Prostate gland (tissue), 2 donors: ENCODE measurements at regions not wholly inside any gene's neighbourhood (a gene's known extent, or its start where the extent isn't known, plus 50 kb on each side); places are given as distances from the start of the nearest gene placed in this dataset.
"Not testable (repeated sequence)": the region's sequence is repeated elsewhere in the genome, so short reads cannot be mapped to it uniquely, and the experiment has no call there.

Experiments
- DNase-seq: peaks from one replicate; pipeline ENCODE4 v3.0.0-alpha.2; 2019; ENCODE audit warnings: low spot score
- H3K27ac ChIP-seq, 2 donors: fragments of 200-600 bp; sonication (generic); 2 replicates each; pipeline ENCODE4 v1.5.1; 2017 to 2019
- H3K27me3 ChIP-seq: fragments of 200-600 bp; sonication (generic); replicated peaks from 2 replicates; pipeline ENCODE4 v1.5.1; 2019; ENCODE audit not compliant: insufficient read depth
- H3K36me3 ChIP-seq, 2 donors: fragments of 200-600 bp; sonication (generic); 1 replicate in 1 of 2; 2 replicates in 1 of 2; pipeline versions ENCODE4 v1.5.1 to v1.8.1; 2017 to 2019
- H3K4me1 ChIP-seq: fragments of 200-600 bp; sonication (generic); replicated peaks from 2 replicates; pipeline ENCODE4 v1.5.1; 2019
- H3K4me3 ChIP-seq, 2 donors: fragments of 200-600 bp; sonication (generic); 2 replicates each; pipeline ENCODE4 v1.5.1; 2017 to 2019
- H3K9me3 ChIP-seq: fragments of 200-600 bp; sonication (generic); 2 replicates; pipeline ENCODE4 v1.5.1; 2017
- POLR2A ChIP-seq: fragments of 450-650 bp; IDR thresholded peaks from one replicate; pipeline ENCODE4 v1.6.1; 2016; ENCODE audit warnings: antibody characterized with exemption, mild to moderate bottlenecking
- POLR2AphosphoS5 ChIP-seq: sonication (generic); formaldehyde crosslinking; IDR thresholded peaks from one replicate; pipeline ENCODE4 v1.6.1; 2017; ENCODE audit warnings: antibody characterized with exemption
- WGBS: methylation state at CpG from one replicate; pipeline ENCODE4 v1.1.5; 2018; 5-methylcytosine and 5-hydroxymethylcytosine counted together
- intact Hi-C: fragments of 100-400 bp; cut with DNase I; formaldehyde crosslinking; loops from one replicate; pipeline ENCODE4 v1.14.2; 2022
- TF ChIP-seq, protein P1 (sequence below), 4 experiments: fragments of 200-600 bp in 2 of 4; fragments of 450-650 bp in 2 of 4; sonication (generic) in 2 of 4; IDR thresholded peaks; 1 replicate in 3 of 4; 2 replicates in 1 of 4; pipeline ENCODE4 v1.5.1; 2016 to 2019; ENCODE audit warnings: antibody characterized with exemption in 4 of 4, mild to moderate bottlenecking in 2 of 4, moderate library complexity in 2 of 4

DNA sequence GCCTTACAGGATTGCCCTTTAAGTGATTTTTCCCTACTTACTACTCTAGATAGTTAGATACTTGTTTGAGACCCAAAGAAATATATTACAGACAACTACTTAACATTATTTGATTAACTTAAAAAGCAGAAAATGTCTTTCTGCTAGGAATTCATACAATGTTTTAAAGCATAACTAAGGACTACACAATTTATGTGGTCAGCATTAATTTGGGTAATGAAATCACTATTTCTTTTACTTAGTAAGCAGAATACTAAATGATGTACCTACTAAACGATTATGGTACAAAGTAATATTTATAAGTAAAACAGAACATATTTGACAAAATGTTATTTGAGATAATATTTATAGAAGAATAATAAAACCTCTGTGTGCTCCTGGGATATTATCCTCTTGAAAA, 371.9 kb upstream of the ARRDC3 start:
- TF ChIP-seq POLR2A (no peak), POLR2AphosphoS5 (no peak)
- TF ChIP-seq, protein P1, sequence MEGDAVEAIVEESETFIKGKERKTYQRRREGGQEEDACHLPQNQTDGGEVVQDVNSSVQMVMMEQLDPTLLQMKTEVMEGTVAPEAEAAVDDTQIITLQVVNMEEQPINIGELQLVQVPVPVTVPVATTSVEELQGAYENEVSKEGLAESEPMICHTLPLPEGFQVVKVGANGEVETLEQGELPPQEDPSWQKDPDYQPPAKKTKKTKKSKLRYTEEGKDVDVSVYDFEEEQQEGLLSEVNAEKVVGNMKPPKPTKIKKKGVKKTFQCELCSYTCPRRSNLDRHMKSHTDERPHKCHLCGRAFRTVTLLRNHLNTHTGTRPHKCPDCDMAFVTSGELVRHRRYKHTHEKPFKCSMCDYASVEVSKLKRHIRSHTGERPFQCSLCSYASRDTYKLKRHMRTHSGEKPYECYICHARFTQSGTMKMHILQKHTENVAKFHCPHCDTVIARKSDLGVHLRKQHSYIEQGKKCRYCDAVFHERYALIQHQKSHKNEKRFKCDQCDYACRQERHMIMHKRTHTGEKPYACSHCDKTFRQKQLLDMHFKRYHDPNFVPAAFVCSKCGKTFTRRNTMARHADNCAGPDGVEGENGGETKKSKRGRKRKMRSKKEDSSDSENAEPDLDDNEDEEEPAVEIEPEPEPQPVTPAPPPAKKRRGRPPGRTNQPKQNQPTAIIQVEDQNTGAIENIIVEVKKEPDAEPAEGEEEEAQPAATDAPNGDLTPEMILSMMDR (IDR thresholded peaks at IDR 0.05): no peak
- DNase-seq: no peak
- Histone ChIP-seq H3K4me3 (no peak overlapping the region), H3K9me3 (no peaks in the 10 kb centered on the region), H3K36me3 (no peaks in the 10 kb centered on the region), H3K27ac (no peak overlapping the region), H3K4me1 (no peaks in the 10 kb centered on the region), H3K27me3 (no peaks in the 10 kb centered on the region)
- 47% methylated on average over 1 of the region's 1 CpG for WGBS
- intact Hi-C loops: no loop called here

DNA sequence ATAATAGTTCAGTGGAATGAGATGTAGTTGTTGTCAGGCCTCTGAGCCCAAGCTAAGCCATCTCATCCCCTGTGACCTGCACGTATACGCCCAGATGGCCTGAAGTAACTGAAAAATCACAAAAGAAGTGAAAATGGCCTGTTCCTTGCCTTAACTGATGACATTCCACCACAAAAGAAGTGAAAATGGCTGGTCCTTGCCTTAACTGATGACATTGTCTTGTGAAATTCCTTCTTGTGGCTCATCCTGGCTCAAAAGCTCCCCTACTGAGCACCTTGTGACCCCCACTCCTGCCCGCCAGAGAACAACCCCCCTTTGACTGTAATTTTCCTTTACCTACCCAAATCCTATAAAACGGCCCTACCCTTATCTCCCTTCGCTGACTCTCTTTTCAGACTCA, 361.4 kb upstream of the ARRDC3 start:
- H3K4me3 ChIP-seq, intact Hi-C loops: not testable (repeated sequence)
- 80% methylated on average over 5 of the region's 5 CpGs for WGBS

DNA sequence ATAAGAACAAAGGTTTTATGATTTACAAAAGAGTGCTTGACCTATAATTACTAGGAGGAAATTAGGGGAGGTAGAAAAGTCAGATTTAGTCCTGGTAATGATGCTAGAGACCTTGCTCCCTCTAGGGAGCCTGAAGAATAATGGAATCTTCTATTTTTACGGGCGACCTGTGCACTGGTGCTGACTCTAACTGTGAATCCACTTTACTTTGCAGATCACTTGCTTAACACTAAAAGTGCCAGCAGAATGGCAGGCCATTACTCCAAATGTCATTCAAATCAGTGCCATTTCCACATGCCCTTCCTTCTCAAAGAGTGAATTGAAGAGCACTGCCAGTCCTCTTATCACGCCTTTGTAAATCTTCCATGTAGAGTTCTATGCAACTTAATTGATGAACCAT, 359.4 kb upstream of the ARRDC3 start:
- H3K9me3 ChIP-seq: no peaks in the 10 kb centered on the region
- no peaks in the 10 kb centered on the region for H3K27me3 ChIP-seq
- TF ChIP-seq POLR2A (no peak), POLR2AphosphoS5 (no peak)
- TF ChIP-seq, protein P1 (IDR thresholded peaks at IDR 0.05): no peak
- no peak for DNase-seq
- H3K36me3 ChIP-seq: no peaks in the 10 kb centered on the region
- intact Hi-C loops: no loop called here
- whole genome bisulfite sequencing: 69% methylated on average over 3 of the region's 3 CpGs
- H3K4me1 ChIP-seq: no peaks in the 10 kb centered on the region
- H3K27ac ChIP-seq: no peak overlapping the region
- no peak overlapping the region for H3K4me3 ChIP-seq

More for the DNA sequence above, 361.4 kb upstream of the ARRDC3 start:
- not testable (repeated sequence) for H3K27me3 ChIP-seq, H3K9me3 ChIP-seq, H3K4me1 ChIP-seq, H3K36me3 ChIP-seq, H3K27ac ChIP-seq, DNase-seq

DNA sequence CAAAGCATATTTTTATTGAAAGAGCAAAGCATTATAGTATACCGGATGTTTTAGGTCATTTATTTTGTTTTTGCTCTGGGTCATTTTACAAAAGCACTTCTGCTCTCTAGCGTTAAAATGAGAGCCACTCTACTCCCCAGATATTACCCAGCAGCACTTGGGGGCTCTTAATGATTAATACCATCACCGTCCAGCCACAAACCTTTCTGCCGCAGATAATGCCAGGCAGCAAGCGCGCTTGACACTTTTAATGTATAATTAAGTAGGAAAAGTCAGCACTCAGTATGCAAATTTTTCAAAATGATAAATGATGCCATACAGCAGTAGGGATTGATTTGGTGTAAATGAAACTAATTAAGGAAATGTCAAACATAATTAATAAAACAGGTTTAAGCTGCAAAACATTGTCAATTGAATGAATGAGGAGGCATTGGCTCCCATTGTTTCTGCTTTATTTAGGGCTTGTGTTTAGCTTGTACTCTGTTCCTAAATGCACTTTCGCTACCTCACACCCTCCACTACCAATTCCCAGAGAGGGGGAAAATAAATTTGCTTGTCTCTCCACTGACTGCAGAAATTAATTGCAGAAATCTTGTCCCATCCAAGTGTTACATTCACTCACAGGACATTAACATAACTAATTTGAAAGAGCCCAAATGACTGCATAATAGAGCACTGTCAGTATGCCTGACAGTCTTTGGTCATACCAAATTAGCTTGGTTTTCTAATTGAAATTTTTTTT, 358.8 kb upstream of the ARRDC3 start:
- DNase-seq: no peak
- H3K27ac ChIP-seq: no peak overlapping the region
- no peak for TF ChIP-seq POLR2AphosphoS5
- TF ChIP-seq, protein P1 (IDR thresholded peaks at IDR 0.05): no peak
- no peak for TF ChIP-seq POLR2A
- no peaks in the 10 kb centered on the region for H3K9me3 ChIP-seq
- H3K36me3 ChIP-seq: no peaks in the 10 kb centered on the region
- H3K27me3 ChIP-seq: no peaks in the 10 kb centered on the region
- WGBS: 88% methylated on average over 7 of the region's 7 CpGs
- intact Hi-C loops: no loop called here
- H3K4me3 ChIP-seq: no peak overlapping the region
- H3K4me1 ChIP-seq: no peaks in the 10 kb centered on the region

- H3K9me3 ChIP-seq: no peaks in the 10 kb centered on the region
- WGBS: 75% methylated on average over 1 of the region's 1 CpG
- DNase-seq: no peak
- no peaks in the 10 kb centered on the region for H3K36me3 ChIP-seq
- TF ChIP-seq POLR2A (no peak), POLR2AphosphoS5 (no peak)
- TF ChIP-seq, protein P1 (IDR thresholded peaks at IDR 0.05): no peak
- no peaks in the 10 kb centered on the region for H3K4me1 ChIP-seq
- no peak overlapping the region for H3K4me3 ChIP-seq
- no peaks in the 10 kb centered on the region for H3K27me3 ChIP-seq
- no peak overlapping the region for H3K27ac ChIP-seq
- intact Hi-C loops: no loop called here
These were observed 346.9 kb upstream of the ARRDC3 start for GRCh38 chr5:91730026-91730425.
